HepG2 (cell line): ENCODE measurements at regions not wholly inside any gene's neighbourhood (a gene's known extent, or its start where the extent isn't known, plus 50 kb on each side); places are given as distances from the start of the nearest gene placed in this dataset.

Source experiments
- ATAC-seq: fragments of 200-7000 bp; cut with Tn5 transposase; 3 replicates; pipeline ENCODE4 v1.9.1; 2020; ENCODE audit warnings: mild to moderate bottlenecking, moderate library complexity
- BruUV-seq: library from RNA; stranded (reverse); fragments of 400-500 nt; replicated peaks from 2 replicates; lab custom pipeline; 2021; lab: Mats Ljungman, UMichigan
- CTCF ChIA-PET: fragments of 300-600 bp; formaldehyde crosslinking; extraction: SDS; loops from one replicate; lab custom pipeline; 2021; ENCODE audit warnings: low total read pairs, inconsistent platforms, low intra/inter-chr PET ratio; lab: Yijun Ruan, JAX
- POLR2A ChIA-PET: fragments of 350-600 bp; sonication (Branson Sonifier 250); formaldehyde crosslinking; loops from one replicate; lab custom pipeline; 2020; ENCODE audit warnings: antibody characterized with exemption, inconsistent platforms; lab: Yijun Ruan, JAX
- DNase-seq: peaks from one replicate; pipeline ENCODE4 v3.0.0-alpha.2; 2015; ENCODE audit warnings: low spot score
- FAIRE-seq: peaks from 3 replicates; lab custom pipeline; 2011; peaks lifted over from hg19 to GRCh38; lab: Jason Lieb, UNC
- H2AFZ ChIP-seq: one replicate; pipeline ENCODE4 v1.6.1; 2011; ENCODE audit warnings: low read length, inconsistent platforms
- H3K27ac ChIP-seq: fragments of 300-600 bp; 3 replicates; pipeline ENCODE4 v1.8.0; 2011; ENCODE audit warnings: mixed run types, mild to moderate bottlenecking, mixed read lengths, low read length, inconsistent platforms; ENCODE audit not compliant: insufficient read depth; ENCODE audit errors: extremely low read length
- H3K27me3 ChIP-seq, 2 experiments: fragments of 200-600 bp in 1 of 2; 2 replicates in 1 of 2; 3 replicates in 1 of 2; pipeline versions ENCODE4 v1.6.0 to v1.8.0; 2011; ENCODE audit warnings: low read length in 2 of 2, mild to moderate bottlenecking in 2 of 2, moderate library complexity in 2 of 2, inconsistent platforms in 1 of 2; ENCODE audit not compliant: insufficient read depth in 2 of 2, control insufficient read depth in 1 of 2
- H3K36me3 ChIP-seq, 2 experiments: fragments of 200-600 bp in 1 of 2; replicated peaks in 1 of 2; 2 replicates in 1 of 2; 3 replicates in 1 of 2; pipeline versions ENCODE4 v1.5.1 to v1.8.0; 2011; ENCODE audit warnings: low read length in 2 of 2, inconsistent platforms in 1 of 2; ENCODE audit not compliant: insufficient read depth in 2 of 2, control insufficient read depth in 1 of 2
- H3K4me1 ChIP-seq: 2 replicates; pipeline ENCODE4 v1.5.1; 2012; ENCODE audit warnings: low read length, inconsistent platforms; ENCODE audit not compliant: insufficient read depth
- H3K4me2 ChIP-seq: 2 replicates; pipeline ENCODE4 v1.6.0; 2011; ENCODE audit warnings: low read depth, low read length, inconsistent platforms
- H3K4me3 ChIP-seq, 3 experiments: fragments of 200-600 bp in 1 of 3; sonication (generic), shearing (Covaris generic) in 1 of 3; replicated peaks in 1 of 3; 2 replicates each; pipeline ENCODE4 v1.5.1; 2011 to 2016; ENCODE audit warnings: low read length in 3 of 3, inconsistent platforms in 2 of 3, low read depth in 2 of 3, mild to moderate bottlenecking in 2 of 3, control low read depth in 1 of 3, mixed read lengths in 1 of 3; ENCODE audit not compliant: insufficient read depth in 1 of 3
- H3K79me2 ChIP-seq: one replicate; pipeline ENCODE4 v1.6.1; 2011; ENCODE audit warnings: low read length, inconsistent platforms; ENCODE audit not compliant: insufficient read depth
- H3K9ac ChIP-seq: 2 replicates; pipeline ENCODE4 v1.6.0; 2011; ENCODE audit warnings: mild to moderate bottlenecking, low read depth, low read length, inconsistent platforms; ENCODE audit not compliant: insufficient read depth
- H3K9me3 ChIP-seq: 2 replicates; pipeline ENCODE4 v1.5.1; 2012; ENCODE audit warnings: mild to moderate bottlenecking, low read length
- H4K20me1 ChIP-seq: 2 replicates; pipeline ENCODE4 v1.6.0; 2011; ENCODE audit warnings: inconsistent platforms, mild to moderate bottlenecking, low read length, moderate library complexity; ENCODE audit not compliant: insufficient read depth
- ATAD3A ChIP-seq: sonication (generic); formaldehyde crosslinking; IDR thresholded peaks from 2 replicates; pipeline ENCODE4 v1.4.0; 2020; ENCODE audit warnings: missing genetic modification reagents
- DPF2 ChIP-seq: sonication (generic); formaldehyde crosslinking; IDR thresholded peaks from 2 replicates; pipeline ENCODE4 v1.4.0; 2020; ENCODE audit warnings: mild to moderate bottlenecking, low read depth, missing genetic modification reagents, borderline replicate concordance
- HNF1B ChIP-seq: sonication (generic); formaldehyde crosslinking; IDR thresholded peaks from 2 replicates; pipeline ENCODE4 v1.5.1; 2020; ENCODE audit warnings: mild to moderate bottlenecking, moderate library complexity, missing genetic modification reagents
- SKI ChIP-seq: fragments of 450-650 bp; IDR thresholded peaks from one replicate; pipeline ENCODE4 v1.6.1; 2018; ENCODE audit warnings: mild to moderate bottlenecking; ENCODE audit not compliant: partially characterized antibody
- SRSF4 ChIP-seq: fragments of 200-400 bp; formaldehyde crosslinking; IDR thresholded peaks from one replicate; pipeline ENCODE4 v1.6.1; 2018; ENCODE audit warnings: mild to moderate bottlenecking, low read depth, low read length, moderate library complexity; ENCODE audit not compliant: poor library complexity, severe bottlenecking
- ZNF180 ChIP-seq: sonication (generic); formaldehyde crosslinking; IDR thresholded peaks from 2 replicates; pipeline ENCODE4 v1.4.0; 2020; ENCODE audit warnings: low read depth, missing genetic modification reagents, borderline replicate concordance
- ZNF264 ChIP-seq: sonication (generic); formaldehyde crosslinking; IDR thresholded peaks from 2 replicates; pipeline ENCODE4 v1.4.0; 2020; ENCODE audit warnings: missing genetic modification reagents
- ZNF512B ChIP-seq: sonication (generic); formaldehyde crosslinking; IDR thresholded peaks from 2 replicates; pipeline ENCODE4 v1.5.1; 2020; ENCODE audit warnings: missing genetic modification reagents, mild to moderate bottlenecking, borderline replicate concordance
- ZNF530 ChIP-seq: sonication (generic); formaldehyde crosslinking; IDR thresholded peaks from 2 replicates; pipeline ENCODE4 v1.5.0; 2020; ENCODE audit warnings: low read depth, mild to moderate bottlenecking, missing genetic modification reagents
- ZNF567 ChIP-seq: sonication (generic); formaldehyde crosslinking; IDR thresholded peaks from 2 replicates; pipeline ENCODE4 v1.8.1; 2023; ENCODE audit warnings: mild to moderate bottlenecking, missing genetic modification reagents, borderline replicate concordance
- ZNF569 ChIP-seq: sonication (generic); formaldehyde crosslinking; IDR thresholded peaks from 2 replicates; pipeline ENCODE4 v1.5.0; 2020; ENCODE audit warnings: mild to moderate bottlenecking, missing genetic modification reagents, moderate library complexity, borderline replicate concordance
- WGBS: methylation state at CpG from one replicate; pipeline ENCODE4 v1.1.6; 2017; ENCODE audit warnings: low lambda C conversion rate; 5-methylcytosine and 5-hydroxymethylcytosine counted together
- in situ Hi-C: cut with HindIII; loops from 2 replicates; pipeline ENCODE4 v1.10.0; 2017; ENCODE audit warnings: low pct_unique_long_range_greater_than_20kb; ENCODE audit not compliant: extremely low pct_ligation_motif_present
- intact Hi-C: fragments of 100-400 bp; cut with micrococcal nuclease; formaldehyde crosslinking; loops from one replicate; pipeline ENCODE4 v1.10.0; 2022; ENCODE audit not compliant: unreplicated experiment

- TF ChIP-seq ATAD3A (CRISPR knock-in tag) (no peak), ZNF264 (CRISPR knock-in tag) (no peak)
Measured at GRCh38 chr10:52619052-52619451, 153.5 kb downstream of the MBL2 start (continued).

GRCh38 chr10:52621635-52622079 lies 150.9 kb downstream of the MBL2 start:
- CTCF ChIA-PET = no interaction called here
- Histone ChIP-seq H4K20me1 (no peaks in the 10 kb centered on the region), H3K79me2 (no peaks in the 10 kb centered on the region), H3K27me3 (no peaks in the 10 kb centered on the region), H3K27ac (no peak overlapping the region), H3K36me3 (peaks cover 0 to 3% of the 10 kb centered on the region in 2 experiments; a peak in 1 of 5 replicates), H2AFZ (no peak overlapping the region), H3K9ac (no peak overlapping the region), H3K4me3 (no peak overlapping the region), H3K4me2 (no peak overlapping the region), H3K4me1 (no peaks in the 10 kb centered on the region), H3K9me3 (no peaks in the 10 kb centered on the region)
- BruUV-seq = no TSS peak
- POLR2A ChIA-PET = no interaction called here
- FAIRE-seq = peak; percentile 23
- TF ChIP-seq ZNF530 (no peak), SKI (no peak), ZNF180 (no peak), HNF1B (CRISPR knock-in tag) (no peak), ZNF512B (no peak), SRSF4 (no peak), ZNF567 (CRISPR knock-in tag) (no peak), DPF2 (CRISPR knock-in tag) (no peak), ZNF569 (no peak)
- ATAC-seq = no peak
- no peak for DNase-seq
- intact Hi-C loops (no loop called here), in situ Hi-C loops (no loop called here)
- 73% methylated on average over 2 of the region's 2 CpGs for WGBS
